PFSK-1 (cell line): ENCODE measurements at regions not wholly inside any gene's neighbourhood (a gene's known extent, or its start where the extent isn't known, plus 50 kb on each side); places are given as distances from the start of the nearest gene placed in this dataset.

Experiments
- FOXP2 ChIP-seq: optimal IDR thresholded peaks from 2 replicates; pipeline ENCODE3; 2011; ENCODE audit warnings: borderline replicate concordance, control low read depth, inconsistent platforms; ENCODE audit not compliant: insufficient read depth; ENCODE audit errors: extremely low read length, extremely low read depth
- POLR2AphosphoS5 ChIP-seq: IDR thresholded peaks from 2 replicates; pipeline ENCODE4 v1.6.1; 2012; ENCODE audit warnings: low read depth, mild to moderate bottlenecking, control low read depth, low read length, moderate library complexity
- REST ChIP-seq, 2 experiments: IDR thresholded peaks; 2 replicates each; pipeline versions ENCODE4 v1.6.1 to v1.8.0; 2011 to 2012; ENCODE audit warnings: low read depth in 2 of 2, low read length in 2 of 2, control low read depth in 1 of 2, inconsistent platforms in 1 of 2, mild to moderate bottlenecking in 1 of 2, moderate library complexity in 1 of 2; ENCODE audit not compliant: insufficient read depth in 1 of 2
- SIN3A ChIP-seq: IDR thresholded peaks from 2 replicates; pipeline ENCODE4 v1.6.1; 2012; ENCODE audit warnings: mild to moderate bottlenecking, low read length, moderate library complexity, borderline replicate concordance; ENCODE audit not compliant: insufficient read depth
- TAF1 ChIP-seq: IDR thresholded peaks from 2 replicates; pipeline ENCODE4 v1.6.1; 2012; ENCODE audit warnings: low read length, control low read depth, borderline replicate concordance; ENCODE audit not compliant: insufficient read depth

GRCh38 chr3:181886676-181887075 lies 175.0 kb downstream of the SOX2 start:
- TF ChIP-seq REST (IDR thresholded peaks at IDR 0.05; ENCODE audit: insufficient read depth in 1 of 2, low read depth in 2 of 2, low read length in 2 of 2): no peak
- TF ChIP-seq POLR2AphosphoS5: no peak
- no peak for TF ChIP-seq TAF1
- TF ChIP-seq FOXP2: no peak
- TF ChIP-seq SIN3A: no peak
